Lower lobe of right lung (tissue), 2 donors: ENCODE measurements at regions not wholly inside any gene's neighbourhood (a gene's known extent, or its start where the extent isn't known, plus 50 kb on each side); places are given as distances from the start of the nearest gene placed in this dataset.

ENCODE experiments used
- ATAC-seq, 2 donors: fragments of 200-7000 bp; cut with Tn5 transposase; one replicate each; pipeline ENCODE4 v1.9.1; 2020 to 2022; ENCODE audit warnings: mild to moderate bottlenecking in 2 of 2, moderate library complexity in 2 of 2
- DNase-seq: peaks from one replicate; pipeline ENCODE4 v3.0.0-alpha.2; 2020
- H3K27ac ChIP-seq: fragments of 200-600 bp; one replicate; pipeline ENCODE4 v1.8.0; 2022
- H3K27me3 ChIP-seq: fragments of 200-600 bp; one replicate; pipeline ENCODE4 v1.8.0; 2022; ENCODE audit warnings: low read depth
- H3K36me3 ChIP-seq: fragments of 200-600 bp; one replicate; pipeline ENCODE4 v1.8.0; 2022; ENCODE audit warnings: mild to moderate bottlenecking
- H3K4me1 ChIP-seq: fragments of 200-600 bp; one replicate; pipeline ENCODE4 v1.8.0; 2022
- H3K4me3 ChIP-seq: fragments of 200-600 bp; one replicate; pipeline ENCODE4 v1.8.0; 2022; ENCODE audit warnings: mild to moderate bottlenecking
- H3K9me3 ChIP-seq: fragments of 200-600 bp; one replicate; pipeline ENCODE4 v1.8.0; 2022
- intact Hi-C: fragments of 100-400 bp; cut with DNase I; formaldehyde crosslinking; loops from one replicate; pipeline ENCODE4 v1.11.0; 2022
- TF ChIP-seq, protein P1 (sequence below): fragments of 200-600 bp; IDR thresholded peaks from one replicate; pipeline ENCODE4 v1.8.0; 2022; ENCODE audit warnings: antibody characterized with exemption, mild to moderate bottlenecking
- donor health status: DM: no; HTN: yes; CAD: no; lungs with severe emphysema.

DNA sequence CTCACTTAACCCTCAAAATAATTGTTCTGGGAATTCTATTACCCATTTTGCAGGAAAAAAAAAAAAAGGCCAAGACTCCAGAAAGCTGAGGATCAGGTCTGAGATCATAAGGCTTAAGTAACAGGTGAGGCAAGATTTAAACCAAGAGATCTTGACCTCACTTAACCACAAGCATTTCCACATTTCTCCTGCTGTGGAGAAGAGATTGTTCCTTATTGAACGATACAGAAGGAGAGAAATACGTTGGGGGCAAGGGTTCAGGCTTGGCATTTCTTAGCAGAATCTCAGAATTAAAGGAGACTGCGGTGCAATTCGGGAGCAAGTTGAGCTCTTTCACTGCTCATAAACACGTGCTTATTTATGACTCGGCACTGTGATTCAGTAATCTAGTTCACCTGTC is 885.3 kb upstream of the TMEM132C start:
- ATAC-seq, result no peak

DNA sequence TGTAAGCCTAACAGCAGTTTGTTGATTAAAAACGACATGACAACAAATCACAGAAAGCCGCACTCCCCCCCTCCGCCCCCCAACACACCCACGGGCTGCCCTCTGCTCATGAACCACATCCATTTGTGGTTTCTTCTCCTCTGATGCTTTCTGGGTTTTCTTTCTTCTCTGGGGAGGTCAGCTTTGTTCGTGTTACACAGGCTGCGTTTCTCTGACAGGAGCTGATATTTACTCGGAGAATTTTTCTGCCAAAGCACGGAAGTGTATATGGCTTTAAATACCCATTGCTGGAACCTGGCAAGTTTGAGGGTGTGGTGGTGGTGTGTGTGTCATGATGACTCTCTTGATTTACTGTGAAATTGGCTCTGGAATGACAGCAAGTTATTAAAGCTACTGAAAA is 883.7 kb upstream of the TMEM132C start:
- intact Hi-C loops, result no loop called here
- H3K9me3 ChIP-seq, result no peaks in the 10 kb centered on the region
- ATAC-seq (no peak), DNase-seq (no peak)
- H3K4me3 ChIP-seq, result no peak overlapping the region
- no peak overlapping the region for H3K27ac ChIP-seq
- H3K36me3 ChIP-seq, result no peaks in the 10 kb centered on the region
- H3K27me3 ChIP-seq, result peaks cover 7% of the 10 kb centered on the region
- TF ChIP-seq, protein P1, sequence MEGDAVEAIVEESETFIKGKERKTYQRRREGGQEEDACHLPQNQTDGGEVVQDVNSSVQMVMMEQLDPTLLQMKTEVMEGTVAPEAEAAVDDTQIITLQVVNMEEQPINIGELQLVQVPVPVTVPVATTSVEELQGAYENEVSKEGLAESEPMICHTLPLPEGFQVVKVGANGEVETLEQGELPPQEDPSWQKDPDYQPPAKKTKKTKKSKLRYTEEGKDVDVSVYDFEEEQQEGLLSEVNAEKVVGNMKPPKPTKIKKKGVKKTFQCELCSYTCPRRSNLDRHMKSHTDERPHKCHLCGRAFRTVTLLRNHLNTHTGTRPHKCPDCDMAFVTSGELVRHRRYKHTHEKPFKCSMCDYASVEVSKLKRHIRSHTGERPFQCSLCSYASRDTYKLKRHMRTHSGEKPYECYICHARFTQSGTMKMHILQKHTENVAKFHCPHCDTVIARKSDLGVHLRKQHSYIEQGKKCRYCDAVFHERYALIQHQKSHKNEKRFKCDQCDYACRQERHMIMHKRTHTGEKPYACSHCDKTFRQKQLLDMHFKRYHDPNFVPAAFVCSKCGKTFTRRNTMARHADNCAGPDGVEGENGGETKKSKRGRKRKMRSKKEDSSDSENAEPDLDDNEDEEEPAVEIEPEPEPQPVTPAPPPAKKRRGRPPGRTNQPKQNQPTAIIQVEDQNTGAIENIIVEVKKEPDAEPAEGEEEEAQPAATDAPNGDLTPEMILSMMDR, result no peak
- peaks cover 5% of the 10 kb centered on the region for H3K4me1 ChIP-seq

More for the DNA sequence above, 885.3 kb upstream of the TMEM132C start:
- no peaks in the 10 kb centered on the region for H3K9me3 ChIP-seq
- H3K27ac ChIP-seq, result no peak overlapping the region
- DNase-seq, result no peak
- no peak overlapping the region for H3K4me3 ChIP-seq
- H3K27me3 ChIP-seq, result peaks cover 4% of the 10 kb centered on the region
- TF ChIP-seq, protein P1, result no peak
- H3K4me1 ChIP-seq, result peaks cover 5% of the 10 kb centered on the region
- H3K36me3 ChIP-seq, result no peaks in the 10 kb centered on the region
- intact Hi-C loops, result no loop called here

DNA sequence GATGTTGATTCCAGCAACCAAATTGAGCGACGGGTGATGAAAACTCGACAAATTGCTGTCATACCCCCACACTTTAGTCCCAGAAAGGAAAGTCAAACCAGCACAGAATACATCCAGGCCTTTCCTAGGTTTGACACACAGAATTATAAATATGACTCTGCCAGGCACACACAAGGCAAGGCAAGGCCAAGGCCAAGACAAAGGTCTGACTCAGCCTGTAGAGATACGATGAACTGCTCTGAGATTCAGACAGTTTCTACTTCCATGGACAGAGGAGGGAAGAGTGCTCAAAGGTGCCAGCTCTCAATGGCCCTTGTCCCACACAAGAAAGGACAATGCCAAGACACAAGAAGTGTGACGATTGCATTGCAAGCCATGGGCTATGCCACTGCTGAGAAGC is 880.2 kb upstream of the TMEM132C start:
- intact Hi-C loops, result no loop called here
- DNase-seq, result no peak

DNA sequence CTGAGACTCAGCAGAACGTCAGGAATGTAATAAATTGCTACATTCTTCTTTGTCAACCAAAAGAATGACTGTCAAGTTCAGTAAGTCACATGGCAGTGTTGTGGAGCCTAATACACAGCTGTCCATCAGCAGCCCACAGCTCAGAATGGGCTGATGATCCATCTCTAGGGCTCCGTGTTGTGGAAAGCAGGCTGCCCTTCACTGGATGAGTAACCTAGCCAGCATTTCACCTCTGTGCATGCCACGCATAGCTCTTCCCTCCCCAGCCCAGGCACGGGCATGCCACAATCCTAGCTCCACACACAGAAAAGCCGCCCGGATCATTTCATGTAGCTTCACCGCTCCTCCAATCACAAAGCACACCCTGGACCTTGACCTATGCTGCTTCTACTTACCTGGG is 878.0 kb upstream of the TMEM132C start:
- DNase-seq (no peak), ATAC-seq (no peak)
- Histone ChIP-seq H3K4me1 (no peaks in the 10 kb centered on the region), H3K4me3 (no peak overlapping the region), H3K36me3 (no peaks in the 10 kb centered on the region), H3K27me3 (peaks cover 3% of the 10 kb centered on the region), H3K27ac (no peak overlapping the region), H3K9me3 (no peaks in the 10 kb centered on the region)
- intact Hi-C loops, result no loop called here
- TF ChIP-seq, protein P1, result no peak

More for the DNA sequence above, 880.2 kb upstream of the TMEM132C start:
- H3K27me3 ChIP-seq, result peaks cover 3% of the 10 kb centered on the region
- no peak overlapping the region for H3K27ac ChIP-seq
- H3K4me3 ChIP-seq, result no peak overlapping the region
- H3K9me3 ChIP-seq, result no peaks in the 10 kb centered on the region
- no peaks in the 10 kb centered on the region for H3K4me1 ChIP-seq
- TF ChIP-seq, protein P1, result no peak
- H3K36me3 ChIP-seq, result no peaks in the 10 kb centered on the region
- no peak for ATAC-seq

DNA sequence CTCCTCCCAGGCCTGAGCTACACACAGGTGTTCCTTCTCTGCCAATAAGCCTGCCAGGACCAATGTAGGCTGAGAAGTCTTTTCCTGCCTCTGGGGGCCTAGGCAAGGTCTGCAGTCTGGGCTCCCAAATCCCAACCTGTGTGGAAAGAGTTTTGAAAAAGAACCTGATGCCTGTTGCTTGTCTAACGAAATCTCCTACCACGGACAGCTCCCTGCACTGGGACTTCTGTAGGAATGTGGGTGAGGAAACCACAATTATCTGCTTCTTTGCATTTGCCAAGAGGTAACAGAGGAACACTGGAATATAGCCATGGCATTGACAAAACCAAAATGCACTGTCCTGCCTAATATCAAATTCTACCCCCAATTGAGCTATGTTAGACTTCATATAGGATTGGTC is 877.0 kb upstream of the TMEM132C start:
- Histone ChIP-seq H3K36me3 (no peaks in the 10 kb centered on the region), H3K27me3 (peaks cover 3% of the 10 kb centered on the region), H3K4me3 (no peak overlapping the region), H3K9me3 (no peaks in the 10 kb centered on the region), H3K4me1 (no peaks in the 10 kb centered on the region), H3K27ac (no peak overlapping the region)
- no peak for DNase-seq
- intact Hi-C loops, result no loop called here
- ATAC-seq, result no peak
- TF ChIP-seq, protein P1, result no peak

DNA sequence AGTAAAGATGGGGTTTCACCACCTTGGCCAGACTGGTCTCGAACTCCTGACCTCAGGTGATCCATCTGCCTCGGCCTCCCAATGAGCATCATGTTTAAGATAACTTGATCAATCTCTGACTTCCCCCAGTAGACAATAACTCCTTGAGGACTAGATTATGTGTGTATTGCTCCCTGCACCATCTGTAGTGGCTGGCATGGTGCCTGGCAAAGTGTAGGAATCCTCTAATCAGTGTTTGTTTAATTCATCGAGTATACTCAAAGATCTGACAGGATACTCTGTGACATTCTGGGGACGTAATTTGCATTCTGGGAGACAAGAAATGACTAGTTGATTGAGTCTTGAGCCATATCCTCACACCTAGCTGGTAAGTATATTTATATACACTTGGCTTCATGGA is 873.5 kb upstream of the TMEM132C start:
- DNase-seq, result no peak
- TF ChIP-seq, protein P1, result no peak
- no peaks in the 10 kb centered on the region for H3K27me3 ChIP-seq
- no peak overlapping the region for H3K27ac ChIP-seq
- intact Hi-C loops, result no loop called here
- no peaks in the 10 kb centered on the region for H3K4me1 ChIP-seq
- no peaks in the 10 kb centered on the region for H3K36me3 ChIP-seq
- H3K9me3 ChIP-seq, result no peaks in the 10 kb centered on the region
- ATAC-seq, result no peak
- no peak overlapping the region for H3K4me3 ChIP-seq
